Progenitor cell of endocrine pancreas (in vitro differentiated cells): ENCODE measurements at regions not wholly inside any gene's neighbourhood (a gene's known extent, or its start where the extent isn't known, plus 50 kb on each side); places are given as distances from the start of the nearest gene placed in this dataset.

Experiments
- DNase-seq: peaks from one replicate; pipeline ENCODE4 v3.0.0; 2021; ENCODE audit warnings: low spot score; ENCODE audit not compliant: unreplicated experiment
- H3K27ac Mint-ChIP-seq: 2 replicates; pipeline ENCODE4 v1.8.0; 2021; ENCODE audit warnings: mild to moderate bottlenecking, moderate library complexity, mixed read lengths
- H3K27me3 Mint-ChIP-seq: 2 replicates; pipeline ENCODE4 v1.8.0; 2021; ENCODE audit warnings: mixed read lengths
- H3K36me3 Mint-ChIP-seq: 2 replicates; pipeline ENCODE4 v1.8.0; 2022; ENCODE audit warnings: mixed read lengths; ENCODE audit not compliant: insufficient read depth
- H3K4me1 Mint-ChIP-seq: 2 replicates; pipeline ENCODE4 v1.8.0; 2021; ENCODE audit warnings: low read depth, mixed read lengths
- H3K4me3 Mint-ChIP-seq: 2 replicates; pipeline ENCODE4 v1.8.0; 2021; ENCODE audit warnings: low read depth, mild to moderate bottlenecking, moderate library complexity, mixed read lengths
- H3K9me3 Mint-ChIP-seq: 2 replicates; pipeline ENCODE4 v1.8.0; 2021; ENCODE audit warnings: low read depth, mixed read lengths
- TF ChIP-seq, protein P1 (sequence below): fragments of 200-600 bp; sonication (generic); IDR thresholded peaks from one replicate; pipeline ENCODE4 v1.5.0; 2021; ENCODE audit warnings: antibody characterized with exemption, mild to moderate bottlenecking; ENCODE audit not compliant: unreplicated experiment

DNA sequence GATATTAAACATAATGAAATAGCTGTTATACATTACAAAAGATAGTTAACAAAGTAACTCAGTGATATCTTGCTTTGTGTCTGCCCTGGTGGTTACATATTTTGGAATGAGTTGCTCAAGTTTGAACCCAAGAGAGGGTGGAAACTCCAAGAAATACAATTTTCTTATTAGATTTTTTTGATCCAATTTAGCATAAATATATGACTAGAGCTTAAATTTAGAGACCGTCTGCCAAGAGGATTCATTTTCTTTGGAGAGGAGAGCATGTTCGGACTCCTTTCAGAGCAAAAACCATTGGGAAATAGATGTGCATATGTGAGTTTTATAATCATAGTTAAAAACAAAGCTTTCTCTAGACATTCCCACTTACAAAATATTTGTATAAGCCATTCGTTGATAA, 353.4 kb downstream of the EPM2A start:
- no peak for DNase-seq
- H3K27me3 Mint-ChIP-seq, result no peaks in the 10 kb centered on the region
- H3K36me3 Mint-ChIP-seq, result peaks cover 7% of the 10 kb centered on the region
- H3K27ac Mint-ChIP-seq, result no peak overlapping the region
- no peak overlapping the region for H3K4me3 Mint-ChIP-seq
- peaks cover 19% of the 10 kb centered on the region for H3K4me1 Mint-ChIP-seq
- peaks cover 24% of the 10 kb centered on the region for H3K9me3 Mint-ChIP-seq
- TF ChIP-seq, protein P1, sequence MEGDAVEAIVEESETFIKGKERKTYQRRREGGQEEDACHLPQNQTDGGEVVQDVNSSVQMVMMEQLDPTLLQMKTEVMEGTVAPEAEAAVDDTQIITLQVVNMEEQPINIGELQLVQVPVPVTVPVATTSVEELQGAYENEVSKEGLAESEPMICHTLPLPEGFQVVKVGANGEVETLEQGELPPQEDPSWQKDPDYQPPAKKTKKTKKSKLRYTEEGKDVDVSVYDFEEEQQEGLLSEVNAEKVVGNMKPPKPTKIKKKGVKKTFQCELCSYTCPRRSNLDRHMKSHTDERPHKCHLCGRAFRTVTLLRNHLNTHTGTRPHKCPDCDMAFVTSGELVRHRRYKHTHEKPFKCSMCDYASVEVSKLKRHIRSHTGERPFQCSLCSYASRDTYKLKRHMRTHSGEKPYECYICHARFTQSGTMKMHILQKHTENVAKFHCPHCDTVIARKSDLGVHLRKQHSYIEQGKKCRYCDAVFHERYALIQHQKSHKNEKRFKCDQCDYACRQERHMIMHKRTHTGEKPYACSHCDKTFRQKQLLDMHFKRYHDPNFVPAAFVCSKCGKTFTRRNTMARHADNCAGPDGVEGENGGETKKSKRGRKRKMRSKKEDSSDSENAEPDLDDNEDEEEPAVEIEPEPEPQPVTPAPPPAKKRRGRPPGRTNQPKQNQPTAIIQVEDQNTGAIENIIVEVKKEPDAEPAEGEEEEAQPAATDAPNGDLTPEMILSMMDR, result no peak

DNA sequence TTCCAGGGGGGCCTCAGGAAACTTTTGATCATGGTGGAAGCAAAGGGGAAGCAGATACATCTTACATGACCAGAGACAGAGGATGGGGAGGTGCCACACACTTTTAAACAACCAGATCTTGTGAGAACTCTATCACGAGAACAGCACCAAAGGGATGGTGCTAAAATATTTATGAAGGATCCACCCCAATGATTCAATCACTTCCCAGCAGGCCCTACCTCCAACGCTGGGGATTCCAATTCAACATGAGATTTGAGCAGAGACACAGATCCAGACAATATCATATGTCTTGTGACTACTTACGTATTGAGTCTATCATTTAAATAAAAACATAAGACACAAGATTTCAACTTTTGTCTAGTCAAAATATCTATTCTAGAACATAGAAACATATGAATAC, 351.9 kb downstream of the EPM2A start:
- Mint-ChIP-seq H3K4me1 (peaks cover 19% of the 10 kb centered on the region), H3K27me3 (no peaks in the 10 kb centered on the region), H3K4me3 (no peak overlapping the region), H3K9me3 (peaks cover 16% of the 10 kb centered on the region), H3K36me3 (no peaks in the 10 kb centered on the region), H3K27ac (no peak overlapping the region)
- no peak for DNase-seq
- TF ChIP-seq, protein P1, result no peak

DNA sequence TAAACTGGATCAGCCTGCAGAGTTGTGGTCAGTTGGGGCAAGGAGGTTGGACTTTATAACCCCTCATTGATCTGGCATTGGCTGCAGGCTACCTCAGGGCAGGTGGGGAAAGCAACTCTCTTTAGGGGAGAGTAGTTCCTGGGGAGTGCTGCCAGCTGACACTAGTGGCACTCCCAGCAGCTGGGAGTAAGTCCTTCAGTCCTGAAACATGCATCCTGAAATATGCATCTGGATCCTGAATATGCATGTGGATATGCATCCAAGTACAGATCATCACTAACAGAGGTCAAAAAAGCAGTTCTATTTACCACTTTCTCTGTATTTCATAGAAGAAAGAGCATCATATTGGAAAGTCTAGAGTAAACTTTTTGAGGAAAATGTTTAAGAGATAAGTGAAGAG, 350.8 kb downstream of the EPM2A start:
- Mint-ChIP-seq H3K27ac (no peak overlapping the region), H3K27me3 (no peaks in the 10 kb centered on the region), H3K36me3 (no peaks in the 10 kb centered on the region), H3K9me3 (peaks cover 12% of the 10 kb centered on the region), H3K4me1 (peaks cover 19% of the 10 kb centered on the region), H3K4me3 (no peak overlapping the region)
- TF ChIP-seq, protein P1, result no peak
- DNase-seq, result no peak

DNA sequence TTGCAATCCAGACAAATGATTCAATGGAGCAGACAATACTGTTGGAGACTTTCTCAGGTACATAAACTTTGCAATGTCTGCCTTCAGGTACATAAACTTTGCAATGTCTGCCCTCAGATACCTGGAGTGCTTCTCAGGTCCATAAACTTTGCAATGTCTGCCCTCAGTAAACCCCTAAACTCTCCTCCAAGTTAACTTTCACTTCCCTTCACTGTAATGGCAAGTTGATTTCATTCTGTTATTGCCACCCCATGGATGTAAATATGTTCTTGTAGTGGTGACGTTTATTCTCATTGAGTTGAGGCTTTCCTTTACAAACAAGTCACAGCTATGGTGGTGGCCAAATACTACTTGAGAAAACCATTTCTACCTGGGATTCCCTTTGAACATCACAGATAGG, 338.8 kb downstream of the EPM2A start:
- Mint-ChIP-seq H3K27ac (no peak overlapping the region), H3K4me3 (no peak overlapping the region), H3K9me3 (peaks cover 5% of the 10 kb centered on the region), H3K4me1 (peaks cover 8% of the 10 kb centered on the region), H3K27me3 (no peaks in the 10 kb centered on the region), H3K36me3 (no peaks in the 10 kb centered on the region)
- TF ChIP-seq, protein P1, result no peak
- DNase-seq, result no peak

DNA sequence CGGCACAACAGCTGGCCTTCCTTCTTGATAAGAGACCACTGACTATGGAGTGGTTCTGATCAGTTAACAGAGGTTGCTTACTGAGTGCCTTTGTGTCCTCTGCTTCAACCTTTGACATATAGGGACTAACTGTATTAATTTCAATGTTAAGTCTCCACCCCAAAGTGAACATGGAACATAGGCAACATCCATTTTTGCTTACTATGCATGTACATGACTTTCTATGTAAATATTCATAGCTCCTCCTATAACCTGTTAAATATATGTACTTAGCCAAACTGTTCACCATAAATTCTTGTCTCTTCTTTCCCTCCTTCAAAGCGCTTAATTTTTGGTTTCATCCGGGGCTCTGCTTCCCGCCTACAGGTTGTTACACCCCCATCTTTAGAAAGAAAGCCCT, 334.8 kb downstream of the EPM2A start:
- H3K4me3 Mint-ChIP-seq, result no peak overlapping the region
- DNase-seq, result no peak
- H3K27ac Mint-ChIP-seq, result peak overlapping the region; percentile 35
- TF ChIP-seq, protein P1, result no peak
- H3K27me3 Mint-ChIP-seq, result no peaks in the 10 kb centered on the region
- peaks cover 3% of the 10 kb centered on the region for H3K9me3 Mint-ChIP-seq
- peaks cover 8% of the 10 kb centered on the region for H3K4me1 Mint-ChIP-seq
- no peaks in the 10 kb centered on the region for H3K36me3 Mint-ChIP-seq
